ENCODE measurements at regions not wholly inside any gene's neighbourhood (a gene's known extent, or its start where the extent isn't known, plus 50 kb on each side); places are given as distances from the start of the nearest gene placed in this dataset.

DNA sequence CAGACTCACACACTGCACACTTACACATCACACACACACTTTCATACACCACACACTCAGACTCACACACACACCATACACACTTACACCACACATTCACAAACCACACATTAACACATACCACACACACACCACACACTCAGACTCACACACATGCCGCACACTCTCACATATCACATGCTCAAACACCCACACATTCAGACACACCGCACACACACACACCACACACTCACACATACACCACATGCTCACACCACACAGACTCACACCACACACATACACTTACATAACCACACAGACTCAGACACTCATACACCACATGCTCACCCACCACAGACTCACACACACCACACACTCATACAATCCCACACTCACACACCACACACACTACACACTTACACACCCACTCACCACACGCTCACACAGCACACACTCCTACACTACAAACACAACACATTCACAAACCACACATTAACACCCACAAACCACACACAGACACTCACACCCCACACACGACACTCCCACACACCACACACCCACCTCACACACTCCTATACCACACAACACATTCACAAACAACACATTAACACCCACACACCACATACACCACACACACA is 125.4 kb downstream of the EVX1 start:
- no peak for TF ChIP-seq ZNF8 (CRISPR knock-in tag; IDR thresholded peaks at IDR 0.05)
- ATAC-seq = no peak

DNA sequence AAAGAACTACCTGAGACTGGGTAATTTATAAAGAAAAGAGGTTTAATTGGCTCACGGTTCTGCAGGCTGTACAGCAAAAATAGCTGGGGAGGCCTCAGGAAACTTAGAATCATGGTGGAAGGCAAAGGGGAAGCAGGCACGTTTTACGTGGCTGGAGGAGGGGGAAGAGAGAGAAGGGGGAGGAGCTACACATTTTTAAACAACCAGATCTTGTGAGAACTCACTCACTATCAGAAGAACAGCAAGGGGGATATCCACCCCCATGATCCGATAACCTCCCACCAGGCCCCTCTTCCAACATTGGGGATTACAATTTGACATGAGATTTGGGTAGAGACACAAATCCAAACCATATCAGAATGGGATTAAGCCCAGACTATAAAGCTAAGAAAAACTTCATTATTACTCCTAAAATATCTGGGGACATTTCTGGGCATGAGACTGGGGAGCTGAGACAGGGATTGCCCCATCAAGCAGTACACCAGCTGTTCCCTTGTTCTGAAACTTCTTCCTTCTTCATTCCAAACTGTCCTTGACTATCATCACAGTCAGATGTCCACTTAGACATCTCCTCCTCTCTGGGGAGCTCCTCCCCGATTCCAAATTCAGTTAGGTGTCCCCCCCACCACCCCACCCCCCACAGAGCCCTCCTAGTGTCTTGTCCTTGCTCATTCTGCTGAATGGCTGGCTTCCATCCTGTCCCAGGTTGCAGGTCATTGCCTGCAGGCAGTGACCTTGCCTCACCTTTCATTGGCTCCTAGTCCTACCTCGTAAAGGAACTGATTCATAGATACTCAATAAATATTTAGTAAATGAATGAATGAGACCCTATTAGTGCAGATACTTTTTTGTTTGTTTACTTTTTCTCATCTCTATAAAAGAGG is 132.6 kb downstream of the EVX1 start:
- no peak for ATAC-seq
- no peak for TF ChIP-seq ISL1 (CRISPR knock-in tag; IDR thresholded peaks at IDR 0.05)
- no peak for TF ChIP-seq SNAI2 (CRISPR knock-in tag; IDR thresholded peaks at IDR 0.05)
- TF ChIP-seq, protein P1, sequence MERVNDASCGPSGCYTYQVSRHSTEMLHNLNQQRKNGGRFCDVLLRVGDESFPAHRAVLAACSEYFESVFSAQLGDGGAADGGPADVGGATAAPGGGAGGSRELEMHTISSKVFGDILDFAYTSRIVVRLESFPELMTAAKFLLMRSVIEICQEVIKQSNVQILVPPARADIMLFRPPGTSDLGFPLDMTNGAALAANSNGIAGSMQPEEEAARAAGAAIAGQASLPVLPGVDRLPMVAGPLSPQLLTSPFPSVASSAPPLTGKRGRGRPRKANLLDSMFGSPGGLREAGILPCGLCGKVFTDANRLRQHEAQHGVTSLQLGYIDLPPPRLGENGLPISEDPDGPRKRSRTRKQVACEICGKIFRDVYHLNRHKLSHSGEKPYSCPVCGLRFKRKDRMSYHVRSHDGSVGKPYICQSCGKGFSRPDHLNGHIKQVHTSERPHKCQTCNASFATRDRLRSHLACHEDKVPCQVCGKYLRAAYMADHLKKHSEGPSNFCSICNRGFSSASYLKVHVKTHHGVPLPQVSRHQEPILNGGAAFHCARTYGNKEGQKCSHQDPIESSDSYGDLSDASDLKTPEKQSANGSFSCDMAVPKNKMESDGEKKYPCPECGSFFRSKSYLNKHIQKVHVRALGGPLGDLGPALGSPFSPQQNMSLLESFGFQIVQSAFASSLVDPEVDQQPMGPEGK (CRISPR knock-in tag; IDR thresholded peaks at IDR 0.05; ENCODE audit: borderline replicate concordance) = no peak
- no peak for TF ChIP-seq ZNF8 (CRISPR knock-in tag; IDR thresholded peaks at IDR 0.05)

DNA sequence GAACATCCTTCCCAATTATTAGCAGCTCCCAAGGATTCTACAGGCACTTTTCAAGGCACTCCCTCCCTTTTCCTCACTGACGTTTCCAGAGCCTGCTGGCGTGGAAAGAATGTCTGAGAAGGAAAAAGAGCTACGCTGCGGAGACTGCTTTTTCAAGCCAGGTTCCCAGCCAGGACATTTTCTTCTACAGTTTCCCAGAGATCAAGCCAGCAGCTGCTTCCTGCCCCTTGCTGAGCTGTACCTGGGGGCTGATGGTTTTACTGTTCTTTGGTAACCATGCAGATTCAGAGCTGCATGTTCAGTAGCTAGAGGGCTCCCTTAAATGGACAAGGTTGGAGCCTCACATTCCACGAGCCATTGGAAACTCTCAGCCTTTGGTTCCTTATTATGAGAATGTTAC is 133.4 kb downstream of the EVX1 start:
- ATAC-seq = no peak
- TF ChIP-seq ZNF8 (CRISPR knock-in tag; IDR thresholded peaks at IDR 0.05) (no peak), TCF4 (CRISPR knock-in tag; IDR thresholded peaks at IDR 0.05; ENCODE audit: borderline replicate concordance) (no peak), OSR1 (CRISPR knock-in tag; IDR thresholded peaks at IDR 0.05) (no peak), CSDC2 (CRISPR knock-in tag; IDR thresholded peaks at IDR 0.05) (no peak), PPARA (CRISPR knock-in tag; IDR thresholded peaks at IDR 0.05; ENCODE audit: borderline replicate concordance) (no peak), ARNTL (CRISPR knock-in tag; IDR thresholded peaks at IDR 0.05; ENCODE audit: borderline replicate concordance, low read depth) (no peak), ZFP3 (CRISPR knock-in tag; IDR thresholded peaks at IDR 0.05) (no peak), BACH2 (CRISPR knock-in tag; IDR thresholded peaks at IDR 0.05; ENCODE audit: borderline replicate concordance) (no peak)
- TF ChIP-seq, protein P2, sequence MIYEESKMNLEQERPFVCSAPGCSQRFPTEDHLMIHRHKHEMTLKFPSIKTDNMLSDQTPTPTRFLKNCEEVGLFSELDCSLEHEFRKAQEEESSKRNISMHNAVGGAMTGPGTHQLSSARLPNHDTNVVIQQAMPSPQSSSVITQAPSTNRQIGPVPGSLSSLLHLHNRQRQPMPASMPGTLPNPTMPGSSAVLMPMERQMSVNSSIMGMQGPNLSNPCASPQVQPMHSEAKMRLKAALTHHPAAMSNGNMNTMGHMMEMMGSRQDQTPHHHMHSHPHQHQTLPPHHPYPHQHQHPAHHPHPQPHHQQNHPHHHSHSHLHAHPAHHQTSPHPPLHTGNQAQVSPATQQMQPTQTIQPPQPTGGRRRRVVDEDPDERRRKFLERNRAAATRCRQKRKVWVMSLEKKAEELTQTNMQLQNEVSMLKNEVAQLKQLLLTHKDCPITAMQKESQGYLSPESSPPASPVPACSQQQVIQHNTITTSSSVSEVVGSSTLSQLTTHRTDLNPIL (CRISPR knock-in tag; IDR thresholded peaks at IDR 0.05; ENCODE audit: low read depth) = no peak

DNA sequence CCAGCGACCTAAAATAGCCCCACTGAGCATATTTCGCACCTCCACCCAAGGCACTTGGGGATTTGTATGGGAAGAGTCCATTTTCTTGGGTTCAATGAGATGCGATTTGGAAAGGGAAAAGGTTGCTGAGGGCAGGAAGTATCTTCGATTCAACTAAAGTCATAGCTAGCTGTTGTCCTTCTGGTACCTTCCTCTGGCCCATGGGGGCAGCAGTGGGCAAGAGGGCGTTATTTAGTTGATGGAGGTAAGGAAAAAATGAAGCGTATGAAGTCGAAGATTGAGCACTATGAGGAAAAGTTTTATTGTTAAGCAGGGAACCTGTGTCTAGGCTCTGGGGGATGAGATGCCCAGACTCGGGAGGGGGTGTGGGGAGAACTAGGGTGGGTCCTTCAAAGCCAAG is 135.4 kb downstream of the EVX1 start:
- ATAC-seq = no peak
- no peak for TF ChIP-seq TCF4 (CRISPR knock-in tag; IDR thresholded peaks at IDR 0.05; ENCODE audit: borderline replicate concordance)
- TF ChIP-seq ZNF70 (CRISPR knock-in tag; IDR thresholded peaks at IDR 0.05) = no peak
- TF ChIP-seq, protein P3, sequence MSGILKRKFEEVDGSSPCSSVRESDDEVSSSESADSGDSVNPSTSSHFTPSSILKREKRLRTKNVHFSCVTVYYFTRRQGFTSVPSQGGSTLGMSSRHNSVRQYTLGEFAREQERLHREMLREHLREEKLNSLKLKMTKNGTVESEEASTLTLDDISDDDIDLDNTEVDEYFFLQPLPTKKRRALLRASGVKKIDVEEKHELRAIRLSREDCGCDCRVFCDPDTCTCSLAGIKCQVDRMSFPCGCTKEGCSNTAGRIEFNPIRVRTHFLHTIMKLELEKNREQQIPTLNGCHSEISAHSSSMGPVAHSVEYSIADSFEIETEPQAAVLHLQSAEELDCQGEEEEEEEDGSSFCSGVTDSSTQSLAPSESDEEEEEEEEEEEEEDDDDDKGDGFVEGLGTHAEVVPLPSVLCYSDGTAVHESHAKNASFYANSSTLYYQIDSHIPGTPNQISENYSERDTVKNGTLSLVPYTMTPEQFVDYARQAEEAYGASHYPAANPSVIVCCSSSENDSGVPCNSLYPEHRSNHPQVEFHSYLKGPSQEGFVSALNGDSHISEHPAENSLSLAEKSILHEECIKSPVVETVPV (CRISPR knock-in tag; IDR thresholded peaks at IDR 0.05) = no peak
- no peak for TF ChIP-seq GLIS3 (CRISPR knock-in tag; IDR thresholded peaks at IDR 0.05)
- no peak for TF ChIP-seq ISL1 (CRISPR knock-in tag; IDR thresholded peaks at IDR 0.05)
- no peak for TF ChIP-seq ESRRG (CRISPR knock-in tag; IDR thresholded peaks at IDR 0.05)
- TF ChIP-seq ZFP30 (CRISPR knock-in tag; IDR thresholded peaks at IDR 0.05) = no peak
- TF ChIP-seq, protein P2 (CRISPR knock-in tag; IDR thresholded peaks at IDR 0.05; ENCODE audit: low read depth) = no peak
- TF ChIP-seq PPARA (CRISPR knock-in tag; IDR thresholded peaks at IDR 0.05; ENCODE audit: borderline replicate concordance) = no peak
- TF ChIP-seq ZNF565 (CRISPR knock-in tag; conservative IDR thresholded peaks at IDR 0.05; ENCODE audit: low read depth) = no peak

DNA sequence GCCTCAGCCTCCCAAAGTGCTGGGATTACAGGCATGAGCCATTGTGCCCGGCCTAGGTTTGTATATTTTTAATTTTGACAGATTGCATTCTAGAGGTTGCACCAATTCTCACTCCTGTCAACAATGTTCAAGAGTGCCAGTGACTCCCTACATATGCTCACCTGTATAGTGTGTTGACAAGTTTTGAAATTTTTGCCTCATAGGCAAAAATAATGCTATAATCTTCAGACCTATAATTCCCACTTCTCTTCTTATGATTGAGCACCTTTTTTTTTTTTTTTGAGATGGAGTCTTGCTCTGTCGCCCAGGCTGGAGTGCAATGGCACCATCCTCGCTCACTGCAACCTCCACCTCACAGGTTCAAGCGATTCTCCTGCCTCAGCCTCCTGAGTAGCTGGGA is 139.7 kb downstream of the EVX1 start:
- TF ChIP-seq TOX (CRISPR knock-in tag; IDR thresholded peaks at IDR 0.05; ENCODE audit: borderline replicate concordance) = no peak
- TF ChIP-seq ZNF70 (CRISPR knock-in tag; IDR thresholded peaks at IDR 0.05) = no peak
- no peak for TF ChIP-seq PPARA (CRISPR knock-in tag; IDR thresholded peaks at IDR 0.05; ENCODE audit: borderline replicate concordance)
- no peak for TF ChIP-seq ZFP3 (CRISPR knock-in tag; IDR thresholded peaks at IDR 0.05)
- no peak for ATAC-seq

All from SK-N-SH treated with all-trans-retinoic acid at 6 μM for 48 hours (cell line).